Mucosa of stomach (tissue), 1 donor: ENCODE measurements at regions not wholly inside any gene's neighbourhood (a gene's known extent, or its start where the extent isn't known, plus 50 kb on each side); places are given as distances from the start of the nearest gene placed in this dataset.
"Not testable (repeated sequence)": the region's sequence is repeated elsewhere in the genome, so short reads cannot be mapped to it uniquely, and the experiment has no call there.

Experiments used
- H3K27me3 ChIP-seq: one replicate; pipeline ENCODE4 v1.7.0; 2013; ENCODE audit warnings: mild to moderate bottlenecking, low read length; ENCODE audit not compliant: control insufficient read depth, insufficient read depth
- H3K36me3 ChIP-seq: one replicate; pipeline ENCODE4 v1.7.0; 2013; ENCODE audit warnings: low read length; ENCODE audit not compliant: control insufficient read depth, insufficient read depth
- H3K4me1 ChIP-seq: one replicate; pipeline ENCODE4 v1.7.0; 2013; ENCODE audit warnings: mild to moderate bottlenecking, low read length; ENCODE audit not compliant: control insufficient read depth, insufficient read depth
- H3K4me3 ChIP-seq: one replicate; pipeline ENCODE4 v1.7.0; 2013; ENCODE audit warnings: low read length
- H3K9ac ChIP-seq: one replicate; pipeline ENCODE4 v1.7.0; 2013; ENCODE audit warnings: mild to moderate bottlenecking, low read length, moderate library complexity
- H3K9me3 ChIP-seq: one replicate; pipeline ENCODE4 v1.7.0; 2013; ENCODE audit warnings: mild to moderate bottlenecking, low read length, moderate library complexity; ENCODE audit not compliant: control insufficient read depth
- donor health status: Pancreatic carcinoma.

DNA sequence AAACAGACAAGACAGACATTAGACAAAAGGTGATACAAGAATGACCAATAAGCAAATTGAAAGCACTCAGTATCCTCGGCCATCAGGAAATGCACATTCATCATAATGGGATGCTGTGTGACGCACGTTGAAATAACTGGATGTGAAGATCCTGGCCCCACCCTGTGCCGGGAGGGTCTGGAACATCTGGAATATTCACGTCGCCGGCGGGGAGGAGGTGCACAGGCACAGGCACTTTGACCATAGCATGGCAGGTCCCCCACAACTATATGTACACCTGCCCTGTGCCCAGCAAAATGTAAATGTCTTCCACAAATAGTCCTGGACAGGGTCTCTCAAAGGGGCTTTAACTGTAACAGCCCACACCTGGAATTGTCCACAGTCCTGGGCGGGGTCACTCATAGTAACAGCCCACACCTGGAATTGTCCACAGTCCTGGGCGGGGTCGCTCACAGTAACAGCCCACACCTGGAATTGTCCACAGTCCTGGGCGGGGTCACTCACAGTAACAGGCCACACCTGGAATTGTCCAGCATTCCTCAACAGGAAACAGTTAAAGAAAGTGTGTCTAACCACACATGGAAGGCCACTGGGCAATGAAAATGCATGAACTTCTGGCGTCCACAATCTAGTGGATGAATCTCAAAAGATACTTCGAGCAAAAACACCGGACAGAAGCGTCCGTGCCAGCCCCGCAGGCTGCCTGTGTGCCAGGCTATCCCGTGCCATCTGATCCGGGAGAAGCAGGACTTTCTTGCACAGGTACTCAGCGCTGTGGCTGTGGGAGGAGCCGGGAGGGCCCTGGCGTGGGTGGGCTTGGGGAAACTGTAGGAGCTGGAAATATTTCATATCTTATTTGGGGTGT is 113.4 kb downstream of the RTP5 start:
- Histone ChIP-seq H3K27me3 (peaks cover 7% of the 10 kb centered on the region), H3K4me1 (peaks cover 32% of the 10 kb centered on the region), H3K9ac (no peak overlapping the region)

DNA sequence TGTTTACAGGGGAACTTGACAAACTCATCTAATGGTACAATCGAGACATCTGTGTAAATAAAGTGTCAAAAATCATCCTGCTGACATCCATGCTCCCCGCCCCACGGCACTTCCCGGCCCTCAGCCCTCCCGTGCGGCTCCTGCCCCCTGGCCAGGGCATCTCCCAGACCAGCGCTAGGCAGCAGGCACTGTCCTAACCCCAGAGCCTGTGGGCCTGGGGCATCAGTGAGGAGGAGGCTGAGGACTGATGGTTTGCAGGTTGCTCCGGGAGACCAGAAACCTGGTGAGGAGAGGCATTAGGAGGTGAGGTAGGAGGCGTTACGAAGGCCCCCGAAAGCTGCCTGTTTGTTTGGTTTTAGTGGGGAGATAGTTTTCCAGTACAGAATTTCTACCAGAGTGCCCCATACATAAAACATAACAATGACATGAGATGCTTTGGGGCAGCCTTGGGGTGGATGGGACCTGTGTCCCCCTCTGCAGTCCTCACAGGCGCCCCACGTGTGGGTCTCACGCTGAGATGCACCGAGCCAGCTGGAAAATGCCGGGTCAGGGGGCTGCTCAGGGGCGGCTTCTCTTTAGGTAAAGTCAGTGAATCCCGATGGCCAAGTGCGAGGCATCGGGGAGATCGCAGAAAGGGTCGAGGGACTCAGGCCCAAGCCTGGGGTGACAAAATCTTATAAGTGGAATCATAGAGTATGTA is 114.2 kb downstream of the RTP5 start:
- no peaks in the 10 kb centered on the region for H3K36me3 ChIP-seq
- peak overlapping the region; percentile 23 for H3K4me3 ChIP-seq

More for the DNA sequence above, 113.4 kb downstream of the RTP5 start:
- Histone ChIP-seq H3K9me3 (no peaks in the 10 kb centered on the region), H3K36me3 (no peaks in the 10 kb centered on the region), H3K4me3 (peak overlapping the region; percentile 23)

GRCh38 chr2:241984271-241984655 is 114.7 kb downstream of the RTP5 start:
- Histone ChIP-seq H3K9me3 (no peaks in the 10 kb centered on the region), H3K4me1 (peaks cover 32% of the 10 kb centered on the region), H3K4me3 (no peak overlapping the region), H3K9ac (no peak overlapping the region), H3K27me3 (peaks cover 7% of the 10 kb centered on the region), H3K36me3 (no peaks in the 10 kb centered on the region)

More for the DNA sequence above, 114.2 kb downstream of the RTP5 start:
- H3K9me3 ChIP-seq, result no peaks in the 10 kb centered on the region
- peaks cover 32% of the 10 kb centered on the region for H3K4me1 ChIP-seq
- no peak overlapping the region for H3K9ac ChIP-seq
- H3K27me3 ChIP-seq, result peaks cover 7% of the 10 kb centered on the region

DNA sequence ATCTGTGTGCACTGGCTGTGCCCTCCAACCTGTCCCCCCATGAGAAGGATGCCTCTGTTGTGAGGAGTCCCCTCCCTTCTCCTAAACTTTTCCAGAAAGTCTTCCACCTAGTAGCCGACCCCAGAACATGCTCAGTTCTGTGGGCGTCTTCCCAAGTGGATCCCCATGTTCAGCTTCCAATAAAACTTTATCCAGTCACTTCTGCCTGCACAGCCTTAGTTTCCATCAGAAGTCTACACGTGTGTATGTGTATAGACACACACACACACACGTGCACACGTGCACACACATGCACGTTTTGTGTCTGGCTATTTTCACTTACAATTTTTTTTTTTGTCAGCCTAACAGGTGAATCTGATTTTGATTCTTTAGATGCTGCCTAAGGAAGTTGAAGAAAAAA is 115.1 kb downstream of the RTP5 start:
- Histone ChIP-seq H3K4me3 (no peak overlapping the region), H3K9me3 (no peaks in the 10 kb centered on the region), H3K4me1 (peaks cover 32% of the 10 kb centered on the region), H3K36me3 (no peaks in the 10 kb centered on the region), H3K27me3 (peaks cover 7% of the 10 kb centered on the region), H3K9ac (no peak overlapping the region)

GRCh38 chr2:241985161-241985985 is 115.8 kb downstream of the RTP5 start:
- not testable (repeated sequence) for H3K36me3 ChIP-seq

DNA sequence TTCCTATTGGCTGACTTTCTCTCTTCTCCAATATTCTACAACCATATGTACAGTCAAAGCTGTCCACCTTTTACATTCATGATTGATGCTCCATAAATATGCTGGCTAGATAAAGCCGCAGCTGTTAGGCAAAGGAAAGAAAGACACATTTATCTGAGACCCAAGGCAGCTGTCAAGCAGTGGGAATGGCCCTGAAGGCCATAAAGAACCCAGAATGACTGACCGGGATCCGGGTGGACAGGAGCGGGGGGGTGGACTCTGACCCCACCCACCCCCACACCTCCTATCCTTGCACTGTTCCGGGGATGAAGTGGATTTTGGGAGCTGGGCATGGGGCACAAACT is 116.4 kb downstream of the RTP5 start:
- peaks cover 7% of the 10 kb centered on the region for H3K27me3 ChIP-seq
- no peak overlapping the region for H3K9ac ChIP-seq
- H3K4me1 ChIP-seq, result peaks cover 32% of the 10 kb centered on the region
- no peaks in the 10 kb centered on the region for H3K9me3 ChIP-seq
- H3K4me3 ChIP-seq, result no peak overlapping the region
- no peaks in the 10 kb centered on the region for H3K36me3 ChIP-seq

More at GRCh38 chr2:241985161-241985985, 115.8 kb downstream of the RTP5 start:
- H3K9me3 ChIP-seq, H3K9ac ChIP-seq, H3K4me3 ChIP-seq, H3K27me3 ChIP-seq: not testable (repeated sequence)
- H3K4me1 ChIP-seq, result peaks cover 32% of the 10 kb centered on the region

DNA sequence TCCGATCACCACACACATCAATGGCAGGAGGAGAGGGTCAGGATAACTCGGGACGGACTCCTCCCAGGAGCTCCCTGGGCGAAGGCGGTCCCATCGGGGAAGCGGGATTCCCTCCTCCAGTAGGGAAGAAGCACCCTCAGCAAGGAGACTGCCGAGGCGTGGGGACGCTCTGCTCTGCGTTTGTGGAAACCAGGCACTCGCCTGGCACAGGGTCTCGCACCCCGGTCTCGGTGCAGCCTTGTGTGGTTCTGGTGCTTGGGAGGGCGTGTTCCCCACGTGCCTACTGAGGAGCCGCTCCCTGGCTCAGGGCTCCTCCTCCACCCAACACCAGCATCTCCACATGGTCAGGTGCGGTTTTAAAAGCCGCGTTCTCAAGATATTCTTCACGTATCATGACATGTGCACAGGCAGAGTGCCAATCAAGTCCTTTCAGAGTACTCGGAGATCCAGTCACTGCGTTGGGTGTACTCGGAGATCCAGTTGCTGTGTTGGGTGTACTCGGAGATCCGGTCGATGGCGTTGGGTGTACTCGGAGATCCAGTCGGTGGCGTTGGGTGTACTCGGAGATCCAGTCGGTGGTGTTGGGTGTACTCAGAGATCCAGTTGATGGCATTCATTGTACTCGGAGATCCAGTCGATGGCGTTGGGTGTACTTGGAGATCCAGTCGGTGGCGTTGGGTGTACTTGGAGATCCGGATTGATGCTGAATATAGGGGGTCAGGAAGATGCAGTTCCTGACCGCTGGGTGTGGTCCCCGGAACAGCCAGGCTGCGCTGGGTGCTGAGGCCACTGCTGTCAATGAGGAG is 117.5 kb downstream of the RTP5 start:
- no peak overlapping the region for H3K9ac ChIP-seq
- H3K4me1 ChIP-seq, result peaks cover 32% of the 10 kb centered on the region
- no peaks in the 10 kb centered on the region for H3K9me3 ChIP-seq
- H3K4me3 ChIP-seq, result no peak overlapping the region
- H3K36me3 ChIP-seq, result no peaks in the 10 kb centered on the region
- peaks cover 7% of the 10 kb centered on the region for H3K27me3 ChIP-seq

GRCh38 chr2:241987726-241988125 is 118.2 kb downstream of the RTP5 start:
- Histone ChIP-seq H3K4me3 (no peak overlapping the region), H3K27me3 (peaks cover 7% of the 10 kb centered on the region), H3K9me3 (no peaks in the 10 kb centered on the region), H3K36me3 (no peaks in the 10 kb centered on the region), H3K4me1 (peaks cover 31% of the 10 kb centered on the region), H3K9ac (no peak overlapping the region)

GRCh38 chr2:241988146-241988545 is 118.6 kb downstream of the RTP5 start:
- Histone ChIP-seq H3K27me3 (peaks cover 7% of the 10 kb centered on the region), H3K4me1 (peaks cover 26% of the 10 kb centered on the region)

DNA sequence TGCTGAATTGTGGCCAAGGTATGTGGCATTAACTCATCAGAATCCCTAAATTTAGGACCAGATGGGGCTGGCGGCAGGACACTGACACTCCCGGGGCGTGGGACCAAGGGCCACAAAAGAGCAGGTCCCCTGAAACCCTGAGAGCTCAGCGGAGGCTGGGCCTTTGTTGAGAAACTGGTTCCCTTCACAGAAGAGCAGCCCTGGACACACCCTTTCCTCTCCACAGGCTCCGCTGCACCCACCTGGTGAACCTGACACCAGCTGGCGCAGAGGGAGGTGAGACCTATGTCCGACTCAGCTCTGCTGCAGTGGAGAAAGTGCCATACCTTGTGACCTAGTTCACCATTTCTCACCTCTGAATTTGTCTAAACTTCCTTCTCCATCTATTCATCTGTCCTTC is 119.5 kb downstream of the RTP5 start:
- Histone ChIP-seq H3K36me3 (no peaks in the 10 kb centered on the region), H3K9ac (no peak overlapping the region), H3K27me3 (peaks cover 7% of the 10 kb centered on the region), H3K4me1 (peaks cover 17% of the 10 kb centered on the region), H3K9me3 (no peaks in the 10 kb centered on the region), H3K4me3 (no peak overlapping the region)

More at GRCh38 chr2:241988146-241988545, 118.6 kb downstream of the RTP5 start:
- Histone ChIP-seq H3K4me3 (no peak overlapping the region), H3K9me3 (no peaks in the 10 kb centered on the region), H3K9ac (no peak overlapping the region), H3K36me3 (no peaks in the 10 kb centered on the region)

DNA sequence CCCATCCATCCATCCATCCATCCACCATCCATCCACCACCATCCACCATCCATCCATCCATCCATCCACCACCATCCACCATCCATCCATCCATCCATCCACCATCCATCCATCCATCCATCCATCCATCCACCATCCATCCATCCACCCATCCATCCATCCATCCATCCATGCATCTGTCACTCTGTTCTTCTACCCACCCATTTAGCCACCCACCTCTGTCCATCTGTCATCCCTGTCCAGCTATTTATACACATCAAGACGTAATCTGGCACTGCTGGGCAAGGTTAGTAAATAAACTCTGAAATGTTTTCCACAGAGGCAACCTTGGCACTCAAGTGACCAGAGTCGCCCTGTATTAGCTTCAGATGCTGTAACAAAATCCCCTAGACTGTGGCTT is 120.9 kb downstream of the RTP5 start:
- Histone ChIP-seq H3K27me3 (peaks cover 7% of the 10 kb centered on the region), H3K4me3 (no peak overlapping the region), H3K9me3 (no peaks in the 10 kb centered on the region), H3K36me3 (no peaks in the 10 kb centered on the region), H3K9ac (no peak overlapping the region), H3K4me1 (peaks cover 8% of the 10 kb centered on the region)
